HepG2 (cell line): ENCODE measurements at regions not wholly inside any gene's neighbourhood (a gene's known extent, or its start where the extent isn't known, plus 50 kb on each side); places are given as distances from the start of the nearest gene placed in this dataset.

Experiments used
- FOXK2 ChIP-seq: fragments of 450-650 bp; IDR thresholded peaks from 2 replicates; pipeline ENCODE4 v1.6.1; 2016
- HNF4G ChIP-seq, 2 experiments: sonication (generic) in 1 of 2; formaldehyde crosslinking in 1 of 2; IDR thresholded peaks; 2 replicates each; pipeline versions ENCODE4 v1.4.0 to v1.6.1; 2011 to 2020; ENCODE audit warnings: borderline replicate concordance in 2 of 2, low read depth in 2 of 2, mild to moderate bottlenecking in 2 of 2, low read length in 1 of 2, missing genetic modification reagents in 1 of 2, moderate library complexity in 1 of 2
- MED13 ChIP-seq: sonication (generic); formaldehyde crosslinking; IDR thresholded peaks from 2 replicates; pipeline ENCODE4 v1.5.0; 2020; ENCODE audit warnings: missing genetic modification reagents
- MED8 ChIP-seq: sonication (generic); formaldehyde crosslinking; IDR thresholded peaks from 2 replicates; pipeline ENCODE4 v1.8.1; 2023; ENCODE audit warnings: mild to moderate bottlenecking, missing genetic modification reagents; ENCODE audit not compliant: insufficient replicate concordance
- POLR2AphosphoS5 ChIP-seq: IDR thresholded peaks from 2 replicates; pipeline ENCODE4 v1.6.1; 2012; ENCODE audit warnings: low read depth, low read length
- TCF7 ChIP-seq: sonication (generic); IDR thresholded peaks from 2 replicates; pipeline ENCODE4 v1.6.1; 2016; ENCODE audit warnings: antibody characterized with exemption, low read depth
- ZC3H13 ChIP-seq: sonication (generic); formaldehyde crosslinking; IDR thresholded peaks from 2 replicates; pipeline ENCODE4 v1.8.1; 2023; ENCODE audit warnings: mild to moderate bottlenecking, missing genetic modification reagents, moderate library complexity
- TF ChIP-seq, protein P1 (sequence below): sonication (generic); formaldehyde crosslinking; IDR thresholded peaks from 2 replicates; pipeline ENCODE4 v1.5.0; 2020; ENCODE audit warnings: mild to moderate bottlenecking, missing genetic modification reagents, moderate library complexity

DNA sequence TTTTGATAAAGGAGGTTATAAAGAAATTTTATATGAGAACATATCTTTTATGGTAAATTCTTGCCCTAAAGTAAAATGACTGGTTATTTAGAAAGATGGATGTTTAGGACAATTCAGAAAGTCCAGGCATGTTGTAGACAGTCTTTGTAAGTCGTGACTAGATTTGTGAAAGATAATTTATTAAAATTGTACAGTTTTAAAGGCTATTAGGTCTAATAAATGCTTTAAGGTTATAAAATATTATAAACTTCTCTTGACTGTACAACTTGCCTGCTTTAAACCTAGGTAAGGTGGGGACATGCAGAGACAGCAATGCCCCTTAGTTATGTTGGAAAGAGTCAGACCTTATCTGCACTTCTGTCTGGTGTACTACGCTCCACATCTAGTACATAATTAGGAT lies 933.5 kb downstream of the SI start:
- TF ChIP-seq TCF7 (no peak), MED13 (CRISPR knock-in tag) (no peak), MED8 (CRISPR knock-in tag) (no peak), ZC3H13 (CRISPR knock-in tag) (no peak), POLR2AphosphoS5 (no peak), FOXK2 (no peak), HNF4G (IDR thresholded peaks at IDR 0.05; ENCODE audit: borderline replicate concordance, low read depth, low read length) (no peak), HNF4G (CRISPR knock-in tag; IDR thresholded peaks at IDR 0.05; ENCODE audit: borderline replicate concordance, low read depth) (no peak)
- TF ChIP-seq, protein P1, sequence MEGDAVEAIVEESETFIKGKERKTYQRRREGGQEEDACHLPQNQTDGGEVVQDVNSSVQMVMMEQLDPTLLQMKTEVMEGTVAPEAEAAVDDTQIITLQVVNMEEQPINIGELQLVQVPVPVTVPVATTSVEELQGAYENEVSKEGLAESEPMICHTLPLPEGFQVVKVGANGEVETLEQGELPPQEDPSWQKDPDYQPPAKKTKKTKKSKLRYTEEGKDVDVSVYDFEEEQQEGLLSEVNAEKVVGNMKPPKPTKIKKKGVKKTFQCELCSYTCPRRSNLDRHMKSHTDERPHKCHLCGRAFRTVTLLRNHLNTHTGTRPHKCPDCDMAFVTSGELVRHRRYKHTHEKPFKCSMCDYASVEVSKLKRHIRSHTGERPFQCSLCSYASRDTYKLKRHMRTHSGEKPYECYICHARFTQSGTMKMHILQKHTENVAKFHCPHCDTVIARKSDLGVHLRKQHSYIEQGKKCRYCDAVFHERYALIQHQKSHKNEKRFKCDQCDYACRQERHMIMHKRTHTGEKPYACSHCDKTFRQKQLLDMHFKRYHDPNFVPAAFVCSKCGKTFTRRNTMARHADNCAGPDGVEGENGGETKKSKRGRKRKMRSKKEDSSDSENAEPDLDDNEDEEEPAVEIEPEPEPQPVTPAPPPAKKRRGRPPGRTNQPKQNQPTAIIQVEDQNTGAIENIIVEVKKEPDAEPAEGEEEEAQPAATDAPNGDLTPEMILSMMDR = no peak
